Uterus (tissue), 3 donors: ENCODE measurements at regions not wholly inside any gene's neighbourhood (a gene's known extent, or its start where the extent isn't known, plus 50 kb on each side); places are given as distances from the start of the nearest gene placed in this dataset.

Experiments
- DNase-seq, 2 donors: peaks; one replicate each; pipeline ENCODE4 v3.0.0-alpha.2; 2019 to 2020
- H3K27ac ChIP-seq, 2 donors: fragments of 200-600 bp; sonication (generic); 1 replicate in 1 of 2; 2 replicates in 1 of 2; pipeline ENCODE4 v1.5.1; 2016 to 2018
- H3K27me3 ChIP-seq, 2 donors: fragments of 200-600 bp; sonication (generic); one replicate each; pipeline ENCODE4 v1.5.1; 2018 to 2019; ENCODE audit warnings: control low read depth in 1 of 2
- H3K36me3 ChIP-seq, 2 donors: fragments of 200-600 bp; sonication (generic); one replicate each; pipeline ENCODE4 v1.5.1; 2019; ENCODE audit warnings: control low read depth in 1 of 2
- H3K4me1 ChIP-seq, 2 donors: fragments of 200-600 bp; sonication (generic); one replicate each; pipeline ENCODE4 v1.5.1; 2018 to 2019; ENCODE audit warnings: control low read depth in 1 of 2
- H3K4me3 ChIP-seq, 2 donors: fragments of 200-600 bp; sonication (generic); 1 replicate in 1 of 2; 2 replicates in 1 of 2; pipeline ENCODE4 v1.5.1; 2018 to 2019; ENCODE audit warnings: mild to moderate bottlenecking in 1 of 2
- H3K9me3 ChIP-seq, 2 donors: fragments of 200-600 bp; sonication (generic); one replicate each; pipeline ENCODE4 v1.5.1; 2019; ENCODE audit warnings: control low read depth in 1 of 2
- CTCF ChIP-seq, 4 experiments: fragments of 200-600 bp in 2 of 4; fragments of 450-650 bp in 2 of 4; sonication (generic) in 2 of 4; IDR thresholded peaks; one replicate each; pipeline ENCODE4 v1.5.1; 2016 to 2019; ENCODE audit warnings: antibody characterized with exemption in 4 of 4, mild to moderate bottlenecking in 2 of 4, moderate library complexity in 1 of 4
- POLR2A ChIP-seq, 2 donors: fragments of 450-650 bp; IDR thresholded peaks; one replicate each; pipeline ENCODE4 v1.6.1; 2016; ENCODE audit warnings: antibody characterized with exemption in 2 of 2, mild to moderate bottlenecking in 1 of 2, moderate library complexity in 1 of 2
- intact Hi-C: fragments of 100-400 bp; cut with DNase I; formaldehyde crosslinking; loops from one replicate; pipeline ENCODE4 v1.15.1; 2023; ENCODE audit warnings: low total_unique reads
- donor health status: DM: yes; HTN: yes; CAD: no.

- H3K9me3 ChIP-seq, result no peaks in the 10 kb centered on the region
- no peak overlapping the region for H3K27ac ChIP-seq
- H3K36me3 ChIP-seq, result no peaks in the 10 kb centered on the region
- no peak for DNase-seq
- no peaks in the 10 kb centered on the region for H3K4me1 ChIP-seq
- TF ChIP-seq CTCF (IDR thresholded peaks at IDR 0.05), result no peak
- TF ChIP-seq POLR2A (IDR thresholded peaks at IDR 0.05), result no peak
- intact Hi-C loops, result no loop called here
- no peaks in the 10 kb centered on the region for H3K27me3 ChIP-seq
- no peak overlapping the region for H3K4me3 ChIP-seq
Observed at GRCh38 chr2:136611451-136611850, 153.9 kb upstream of the THSD7B start.

DNA sequence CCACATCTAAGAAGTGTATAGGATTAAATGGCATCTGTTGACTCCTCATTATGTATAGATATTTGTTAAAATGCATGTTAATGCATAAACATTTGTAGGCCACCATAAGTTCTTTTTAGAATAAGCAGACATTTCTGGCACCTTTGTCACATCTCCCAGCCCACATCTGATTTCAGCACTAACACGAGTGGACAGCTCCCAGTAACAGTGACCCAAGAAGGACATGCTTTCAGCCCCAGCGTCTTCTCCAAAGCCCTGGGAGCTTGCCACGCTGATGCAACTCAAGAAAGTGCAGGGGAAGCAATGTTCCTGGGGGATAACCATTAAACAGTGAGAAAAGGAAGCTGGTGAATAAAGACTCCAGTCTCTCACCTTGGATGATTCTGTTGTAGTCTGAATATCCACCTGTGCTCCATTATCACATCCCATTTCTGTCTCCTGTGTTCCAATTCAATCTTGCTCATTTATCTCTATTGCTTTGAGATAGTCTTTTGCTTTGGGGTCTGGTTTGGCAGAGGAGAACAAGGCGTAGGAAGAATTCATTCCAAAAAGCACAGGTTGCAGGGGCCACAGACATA is 182.6 kb upstream of the THSD7B start:
- intact Hi-C loops, result no loop called here
- no peaks in the 10 kb centered on the region for H3K27me3 ChIP-seq
- H3K4me3 ChIP-seq, result no peak overlapping the region
- no peaks in the 10 kb centered on the region for H3K4me1 ChIP-seq
- H3K36me3 ChIP-seq, result no peaks in the 10 kb centered on the region
- no peak overlapping the region for H3K27ac ChIP-seq
- no peak for TF ChIP-seq POLR2A (IDR thresholded peaks at IDR 0.05)
- no peak for TF ChIP-seq CTCF (IDR thresholded peaks at IDR 0.05)
- no peaks in the 10 kb centered on the region for H3K9me3 ChIP-seq
- no peak for DNase-seq

GRCh38 chr2:136572335-136572734 is 193.0 kb upstream of the THSD7B start:
- Histone ChIP-seq H3K27me3 (no peaks in the 10 kb centered on the region), H3K27ac (no peak overlapping the region), H3K4me3 (no peak overlapping the region), H3K9me3 (no peaks in the 10 kb centered on the region), H3K36me3 (no peaks in the 10 kb centered on the region), H3K4me1 (no peaks in the 10 kb centered on the region)
- no peak for DNase-seq
- TF ChIP-seq POLR2A (IDR thresholded peaks at IDR 0.05) (no peak), CTCF (IDR thresholded peaks at IDR 0.05) (no peak)
- intact Hi-C loops, result no loop called here

- Histone ChIP-seq H3K36me3 (no peaks in the 10 kb centered on the region), H3K27ac (no peak overlapping the region), H3K4me3 (no peak overlapping the region), H3K27me3 (no peaks in the 10 kb centered on the region), H3K4me1 (no peaks in the 10 kb centered on the region), H3K9me3 (no peaks in the 10 kb centered on the region)
- no peak for DNase-seq
- no peak for TF ChIP-seq CTCF (IDR thresholded peaks at IDR 0.05)
- TF ChIP-seq POLR2A (IDR thresholded peaks at IDR 0.05), result no peak
- intact Hi-C loops, result no loop called here
Observed at GRCh38 chr2:136557203-136557602, 208.1 kb upstream of the THSD7B start.

GRCh38 chr2:136550181-136550580 is 215.2 kb upstream of the THSD7B start:
- Histone ChIP-seq H3K4me1 (no peaks in the 10 kb centered on the region), H3K9me3 (no peaks in the 10 kb centered on the region), H3K27me3 (no peaks in the 10 kb centered on the region), H3K27ac (no peak overlapping the region), H3K36me3 (no peaks in the 10 kb centered on the region), H3K4me3 (no peak overlapping the region)
- intact Hi-C loops, result no loop called here
- TF ChIP-seq POLR2A (IDR thresholded peaks at IDR 0.05) (no peak), CTCF (IDR thresholded peaks at IDR 0.05) (no peak)
- no peak for DNase-seq
